ENCODE measurements at regions not wholly inside any gene's neighbourhood (a gene's known extent, or its start where the extent isn't known, plus 50 kb on each side); places are given as distances from the start of the nearest gene placed in this dataset.

DNA sequence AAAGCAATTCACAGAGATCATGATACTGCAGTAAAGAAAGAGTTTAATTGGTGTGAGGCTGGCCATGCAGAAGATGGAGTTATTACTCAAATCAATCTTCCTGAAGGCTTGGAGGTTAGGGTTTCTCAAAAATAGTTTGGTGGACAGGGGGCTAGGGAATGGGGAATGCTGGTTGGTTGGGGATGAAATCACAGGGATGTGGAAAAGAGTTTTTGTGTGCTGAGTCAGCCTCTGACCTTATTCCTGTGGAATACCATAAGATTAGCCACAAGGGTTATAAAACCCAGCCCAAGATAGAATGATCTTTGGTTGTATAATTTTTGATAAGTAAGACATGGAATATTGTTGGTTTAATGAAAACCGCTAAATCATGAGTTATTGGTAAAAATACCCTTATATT lies 764.3 kb downstream of the TYW1 start:
- TF ChIP-seq, protein P1, sequence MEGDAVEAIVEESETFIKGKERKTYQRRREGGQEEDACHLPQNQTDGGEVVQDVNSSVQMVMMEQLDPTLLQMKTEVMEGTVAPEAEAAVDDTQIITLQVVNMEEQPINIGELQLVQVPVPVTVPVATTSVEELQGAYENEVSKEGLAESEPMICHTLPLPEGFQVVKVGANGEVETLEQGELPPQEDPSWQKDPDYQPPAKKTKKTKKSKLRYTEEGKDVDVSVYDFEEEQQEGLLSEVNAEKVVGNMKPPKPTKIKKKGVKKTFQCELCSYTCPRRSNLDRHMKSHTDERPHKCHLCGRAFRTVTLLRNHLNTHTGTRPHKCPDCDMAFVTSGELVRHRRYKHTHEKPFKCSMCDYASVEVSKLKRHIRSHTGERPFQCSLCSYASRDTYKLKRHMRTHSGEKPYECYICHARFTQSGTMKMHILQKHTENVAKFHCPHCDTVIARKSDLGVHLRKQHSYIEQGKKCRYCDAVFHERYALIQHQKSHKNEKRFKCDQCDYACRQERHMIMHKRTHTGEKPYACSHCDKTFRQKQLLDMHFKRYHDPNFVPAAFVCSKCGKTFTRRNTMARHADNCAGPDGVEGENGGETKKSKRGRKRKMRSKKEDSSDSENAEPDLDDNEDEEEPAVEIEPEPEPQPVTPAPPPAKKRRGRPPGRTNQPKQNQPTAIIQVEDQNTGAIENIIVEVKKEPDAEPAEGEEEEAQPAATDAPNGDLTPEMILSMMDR (IDR thresholded peaks at IDR 0.05): no peak
- TF ChIP-seq EP300 (IDR thresholded peaks at IDR 0.05) (no peak), POLR2AphosphoS5 (IDR thresholded peaks at IDR 0.05) (no peak)

Data from esophagus muscularis mucosa (tissue), 4 donors.